GM12892 (cell line): ENCODE measurements at regions not wholly inside any gene's neighbourhood (a gene's known extent, or its start where the extent isn't known, plus 50 kb on each side); places are given as distances from the start of the nearest gene placed in this dataset.

Experiments
- POLR2A ChIP-seq: IDR thresholded peaks from 2 replicates; pipeline ENCODE4 v1.6.1; 2011; ENCODE audit warnings: low read depth, low read length, control low read depth
- POLR2AphosphoS5 ChIP-seq: IDR thresholded peaks from 2 replicates; pipeline ENCODE4 v1.6.1; 2011; ENCODE audit warnings: low read depth, low read length, control low read depth

- TF ChIP-seq POLR2AphosphoS5 (no peak), POLR2A (no peak)
Measured at GRCh38 chr13:53343361-53343744, 314.7 kb downstream of the OLFM4 start.
